GM19455 (cell line): ENCODE measurements at regions not wholly inside any gene's neighbourhood (a gene's known extent, or its start where the extent isn't known, plus 50 kb on each side); places are given as distances from the start of the nearest gene placed in this dataset.
"Not testable (repeated sequence)": the region's sequence is repeated elsewhere in the genome, so short reads cannot be mapped to it uniquely, and the experiment has no call there.

Experiments used
- ATAC-seq: cut with Tn5 transposase; IDR thresholded peaks from one replicate; pipeline ENCODE4 v1.9.1; 2021; ENCODE audit not compliant: unreplicated experiment

GRCh38 chr12:59055204-59055860, 135.0 kb upstream of the LRIG3 start:
- no peak for ATAC-seq

GRCh38 chr12:59053266-59053899, 133.1 kb upstream of the LRIG3 start:
- ATAC-seq = not testable (repeated sequence)

GRCh38 chr12:59046763-59047534, 126.6 kb upstream of the LRIG3 start:
- no peak for ATAC-seq

GRCh38 chr12:59044791-59045190, 124.5 kb upstream of the LRIG3 start:
- ATAC-seq = no peak

- ATAC-seq = no peak
Measured at GRCh38 chr12:59041241-59042121, 121.2 kb upstream of the LRIG3 start.

GRCh38 chr12:59040656-59041055, 120.4 kb upstream of the LRIG3 start:
- no peak for ATAC-seq

GRCh38 chr12:59040043-59040442, 119.7 kb upstream of the LRIG3 start:
- no peak for ATAC-seq

- no peak for ATAC-seq
Measured at GRCh38 chr12:59039005-59039404, 118.7 kb upstream of the LRIG3 start.

GRCh38 chr12:59036973-59037762, 116.9 kb upstream of the LRIG3 start:
- ATAC-seq = no peak

GRCh38 chr12:59036347-59036746, 116.0 kb upstream of the LRIG3 start:
- ATAC-seq = no peak

- no peak for ATAC-seq
Measured at GRCh38 chr12:59031313-59031712, 111.0 kb upstream of the LRIG3 start.

GRCh38 chr12:59030415-59030814, 110.1 kb upstream of the LRIG3 start:
- no peak for ATAC-seq

GRCh38 chr12:59027199-59027598, 106.9 kb upstream of the LRIG3 start:
- no peak for ATAC-seq

GRCh38 chr12:59023861-59024424, 103.6 kb upstream of the LRIG3 start:
- ATAC-seq = no peak

GRCh38 chr12:59020073-59020946, 100.0 kb upstream of the LRIG3 start:
- ATAC-seq = no peak

- ATAC-seq = no peak
Measured at GRCh38 chr12:59014885-59015284, 94.6 kb upstream of the LRIG3 start.

- ATAC-seq = no peak
Measured at GRCh38 chr12:59010941-59011340, 90.6 kb upstream of the LRIG3 start.

GRCh38 chr12:59010118-59010517, 89.8 kb upstream of the LRIG3 start:
- no peak for ATAC-seq

GRCh38 chr12:59007620-59008019, 87.3 kb upstream of the LRIG3 start:
- ATAC-seq = no peak
